ENCODE measurements at regions not wholly inside any gene's neighbourhood (a gene's known extent, or its start where the extent isn't known, plus 50 kb on each side); places are given as distances from the start of the nearest gene placed in this dataset.

- CTCF ChIA-PET, result interaction anchor here (0.7 to 9.5 kb wide), 7 partner anchors 11 to 230 kb away, joined by 3 to 123 read pairs (median 4); no protein-coding TSS in a partner anchor
- SMC1A ChIA-PET (ENCODE audit: uncharacterized antibody, unreplicated experiment), result interaction anchor here (0.6 to 11.2 kb wide), 10 partner anchors 15 to 1805 kb away, joined by 3 to 460 read pairs (median 5); no protein-coding TSS in a partner anchor
- FAIRE-seq (no peak), ATAC-seq (no peak), DNase-seq (ENCODE audit: low read depth, low spot score) (no peak)
- no peaks in the 10 kb centered on the region for H3K27me3 ChIP-seq (replicated peaks in 1 of 2; ENCODE audit: control insufficient read depth in 2 of 2, insufficient read depth in 2 of 2, low read length in 1 of 2)
- H3K4me2 ChIP-seq (ENCODE audit: control insufficient read depth, insufficient read depth), result no peak overlapping the region
- no peak overlapping the region for H3K9ac ChIP-seq (ENCODE audit: control insufficient read depth, insufficient read depth, low read length)
- POLR2A ChIA-PET, result interaction anchor here (1.0 to 10.9 kb wide), 5 partner anchors 14 to 226 kb away, joined by 3 to 262 read pairs (median 4); no protein-coding TSS in a partner anchor
- H4K20me1 ChIP-seq (ENCODE audit: control insufficient read depth, insufficient read depth), result no peaks in the 10 kb centered on the region
- H3K4me1 ChIP-seq (ENCODE audit: control insufficient read depth, insufficient read depth, low read length), result peaks cover 43% of the 10 kb centered on the region
- RAD21 ChIA-PET (ENCODE audit: unreplicated experiment), result interaction anchor here (0.8 to 14.4 kb wide), 5 partner anchors 15 to 226 kb away, joined by 3 to 396 read pairs (median 5); no protein-coding TSS in a partner anchor
- no peaks in the 10 kb centered on the region for H3K9me3 ChIP-seq (replicated peaks; ENCODE audit: control insufficient read depth, insufficient read depth, low read length)
- intact Hi-C loops (cut with micrococcal nuclease; ENCODE audit: unreplicated experiment), result no loop called here
- H3K36me3 ChIP-seq (ENCODE audit: control insufficient read depth in 2 of 2, insufficient read depth in 2 of 2, low read length in 1 of 2), result peaks cover 7 to 22% of the 10 kb centered on the region in 2 experiments
- TF ChIP-seq CEBPB (IDR thresholded peaks at IDR 0.05; ENCODE audit: borderline replicate concordance in 1 of 2, low read depth in 2 of 2, low read length in 2 of 2), result no peak
- no peak for TF ChIP-seq NFYA (IDR thresholded peaks at IDR 0.05; ENCODE audit: borderline replicate concordance, low read depth, low read length)
- no peak for TF ChIP-seq HDGF (IDR thresholded peaks at IDR 0.05)
- no peak for TF ChIP-seq ZNF687 (IDR thresholded peaks at IDR 0.05)
- no peak for TF ChIP-seq LARP7 (IDR thresholded peaks at IDR 0.05)
- TF ChIP-seq PAX8 (IDR thresholded peaks at IDR 0.05), result no peak
- no peak for TF ChIP-seq KAT2A (conservative IDR thresholded peaks at IDR 0.05; ENCODE audit: control insufficient read depth, low read depth, low read length)
- no peak for TF ChIP-seq MXI1 (IDR thresholded peaks at IDR 0.05; ENCODE audit: low read depth, low read length)
- no peak for TF ChIP-seq SIX5 (IDR thresholded peaks at IDR 0.05; ENCODE audit: low read depth, low read length, severe bottlenecking)
- TF ChIP-seq IRF5 (IDR thresholded peaks at IDR 0.05; ENCODE audit: borderline replicate concordance), result no peak
- no peak for TF ChIP-seq NFYB (IDR thresholded peaks at IDR 0.05; ENCODE audit: insufficient read depth, low read depth, low read length)
- TF ChIP-seq FOXK2 (IDR thresholded peaks at IDR 0.05), result no peak
- TF ChIP-seq E2F4 (IDR thresholded peaks at IDR 0.05; ENCODE audit: low read depth, low read length), result no peak
- TF ChIP-seq SMC3 (IDR thresholded peaks at IDR 0.05; ENCODE audit: borderline replicate concordance, low read length), result no peak
- no peak for TF ChIP-seq IRF4 (IDR thresholded peaks at IDR 0.05; ENCODE audit: low read depth, low read length)
- TF ChIP-seq SKIL (IDR thresholded peaks at IDR 0.05; ENCODE audit: low read depth, poor library complexity, severe bottlenecking), result no peak
- H3K4me3 ChIP-seq, result no peak overlapping the region
- H3K27ac ChIP-seq (ENCODE audit: control insufficient read depth, insufficient read depth), result no peak overlapping the region
- no TSS peak for BruUV-seq (replicated peaks)
- peaks cover 64% of the 10 kb centered on the region for H3K79me2 ChIP-seq (ENCODE audit: control insufficient read depth, insufficient read depth, low read length)
- H2AFZ ChIP-seq (ENCODE audit: control insufficient read depth, low read depth, low read length), result no peak overlapping the region
- in situ Hi-C loops (cut with MboI), result loop anchor here (25.0 kb wide), 1 partner anchor 1879 kb away; no protein-coding TSS in a partner anchor
- WGBS (ENCODE audit: insufficient coverage, insufficient replicate concordance, low lambda C conversion rate, missing lambda C conversion rate), result 83% methylated on average over 3 of the region's 3 CpGs
These were observed 74.9 kb downstream of the C9orf152 start for GRCh38 chr9:110133059-110133458.
